NCI-H187 treated with DMSO at 0.1 percent for 48 hours (cell line): ENCODE measurements at regions not wholly inside any gene's neighbourhood (a gene's known extent, or its start where the extent isn't known, plus 50 kb on each side); places are given as distances from the start of the nearest gene placed in this dataset.

ENCODE experiments used
- DNase-seq: peaks from one replicate; lab custom pipeline; 2025; lab: John Stamatoyannopoulos, UW

DNA sequence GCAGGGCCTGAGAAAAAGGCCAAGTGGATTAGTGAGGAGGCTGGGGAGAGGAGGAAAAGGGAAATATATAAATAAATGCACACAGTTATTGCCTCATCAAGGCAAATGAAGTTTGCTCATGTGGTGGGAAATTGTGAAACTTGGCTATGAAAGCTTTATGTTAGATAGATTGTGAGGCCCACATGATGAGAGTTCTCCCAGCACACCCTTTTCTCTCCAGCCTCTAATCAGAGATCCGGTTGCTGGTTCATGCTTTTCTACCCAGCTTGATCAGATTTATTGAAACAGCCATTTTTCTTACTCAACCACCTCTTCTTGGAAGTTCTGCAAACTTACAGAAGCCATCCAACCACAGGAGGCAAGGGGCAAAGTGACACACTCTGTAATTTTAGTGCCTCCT is 125.8 kb upstream of the KLF4 start:
- DNase-seq = no peak

DNA sequence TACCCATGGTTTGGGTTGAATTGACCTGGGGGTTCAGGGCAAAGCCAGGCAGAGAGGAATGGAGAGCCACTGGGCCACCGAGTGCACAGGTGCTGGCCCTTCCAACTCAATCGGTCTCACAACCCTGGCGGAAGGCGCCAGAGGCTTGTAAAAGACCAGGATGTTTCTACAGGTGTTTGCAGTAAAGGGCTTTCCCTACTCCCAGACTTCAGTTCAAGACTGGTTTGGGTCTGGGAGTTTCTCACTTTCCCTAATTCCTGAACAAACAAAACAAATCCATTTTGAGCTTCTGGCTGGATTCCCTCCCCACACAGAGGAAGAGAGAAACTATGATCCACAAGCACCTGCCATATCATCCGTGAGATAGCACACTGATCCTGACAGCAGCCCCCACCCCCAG is 125.2 kb upstream of the KLF4 start:
- no peak for DNase-seq

DNA sequence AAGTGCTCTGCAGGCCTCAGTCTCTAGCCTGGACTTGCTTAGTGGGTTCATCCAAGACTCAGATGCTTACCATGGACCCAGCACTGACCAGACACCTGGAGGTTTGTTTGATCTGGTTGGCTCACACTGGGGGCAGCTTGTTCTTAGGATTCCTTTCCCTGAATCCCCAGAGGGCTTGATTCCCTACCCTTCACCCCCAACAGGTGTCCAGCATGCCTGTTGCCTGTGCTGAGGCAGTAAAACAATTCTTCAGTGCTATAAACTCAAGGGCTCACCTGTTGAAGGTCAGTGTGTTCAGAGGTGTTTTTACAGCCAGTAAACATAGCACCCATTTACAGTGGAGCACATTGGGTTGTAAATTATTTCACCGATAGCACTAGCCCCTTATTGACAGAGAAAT is 123.8 kb upstream of the KLF4 start:
- no peak for DNase-seq

DNA sequence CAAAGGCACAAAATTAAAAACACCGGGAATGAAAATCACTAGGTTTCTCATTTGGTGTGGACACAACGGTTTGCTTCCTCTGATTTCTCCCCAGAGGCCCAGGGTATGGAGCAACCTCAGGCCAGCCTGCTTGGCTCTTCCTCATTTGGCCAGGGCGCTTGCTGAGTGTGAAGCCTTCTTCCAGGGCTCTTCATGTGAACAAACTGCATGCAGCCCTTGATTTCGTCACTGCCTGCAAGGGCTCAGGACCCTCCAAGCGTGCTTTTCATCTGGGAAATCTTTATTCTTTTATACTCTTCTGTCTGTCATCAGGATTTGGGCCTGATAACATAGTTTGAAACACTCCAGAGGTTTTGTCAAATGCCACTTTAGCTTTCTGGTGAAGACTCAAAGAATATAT is 122.6 kb upstream of the KLF4 start:
- DNase-seq = no peak

DNA sequence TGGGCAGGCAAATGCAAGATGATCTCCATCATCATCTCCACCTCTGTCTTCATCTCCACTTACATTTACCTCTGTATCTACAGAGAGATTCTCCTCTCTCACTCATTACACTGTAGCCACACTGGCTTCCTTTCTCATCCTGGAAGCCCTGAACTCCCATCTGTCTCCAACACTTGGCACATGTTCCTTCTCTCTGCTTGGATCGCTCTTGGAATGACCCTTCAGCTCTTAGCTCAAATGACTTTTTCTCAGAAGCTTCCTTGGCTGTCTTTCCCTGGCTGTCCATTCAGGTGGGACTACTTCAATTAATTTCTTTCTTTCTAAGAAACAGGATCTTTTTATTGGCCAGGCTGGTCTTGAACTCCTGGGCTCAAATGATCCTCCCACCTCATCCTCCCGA is 120.0 kb upstream of the KLF4 start:
- DNase-seq = no peak

DNA sequence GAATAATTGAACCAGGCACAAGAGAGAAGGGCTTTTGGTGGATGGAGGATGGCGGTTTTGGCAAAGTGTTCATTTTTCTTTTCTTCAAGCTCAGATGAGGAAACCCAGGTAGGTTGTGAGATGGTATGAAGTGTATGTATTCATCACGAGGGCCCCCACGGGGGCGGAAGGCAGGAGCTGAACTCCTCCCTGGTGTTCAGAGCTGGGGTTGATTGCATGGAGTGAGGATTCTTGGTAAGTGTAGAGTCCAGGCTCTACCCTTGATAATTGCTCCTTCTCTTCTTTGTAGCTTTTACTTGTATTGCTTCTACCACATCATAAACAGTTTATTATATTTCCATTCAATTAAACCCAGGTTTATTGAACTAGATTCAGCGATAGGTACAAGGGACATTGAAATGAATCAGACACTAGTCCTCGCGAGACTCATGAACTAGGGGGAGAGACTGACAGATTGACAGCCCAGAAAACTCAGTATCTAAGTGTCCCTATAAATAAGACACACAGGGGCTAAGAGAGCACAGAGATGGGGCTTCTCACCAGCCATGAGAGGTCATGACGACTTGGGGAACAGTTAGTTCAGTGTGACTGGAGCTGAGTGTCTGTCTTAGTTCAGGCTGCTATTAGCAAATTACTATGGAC is 116.7 kb upstream of the KLF4 start:
- DNase-seq = no peak

DNA sequence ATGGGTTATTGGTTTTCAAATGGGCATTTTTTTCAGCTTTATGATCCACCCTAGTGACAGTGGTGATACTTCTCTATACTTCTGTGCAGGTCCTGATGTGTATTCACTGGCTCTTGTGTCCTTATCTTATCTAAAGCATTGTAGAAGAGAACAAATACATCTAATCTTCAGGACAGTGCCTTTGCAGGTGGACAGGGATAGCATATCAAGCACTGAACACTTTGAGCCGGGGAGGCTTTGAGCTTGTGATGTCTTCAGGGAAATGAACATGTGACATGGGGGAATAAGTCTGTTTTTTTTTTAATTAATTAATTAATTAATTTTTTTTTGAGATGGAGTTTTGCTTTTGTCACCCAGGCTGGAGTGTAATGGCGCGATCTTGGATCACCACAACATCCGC is 115.5 kb upstream of the KLF4 start:
- no peak for DNase-seq

DNA sequence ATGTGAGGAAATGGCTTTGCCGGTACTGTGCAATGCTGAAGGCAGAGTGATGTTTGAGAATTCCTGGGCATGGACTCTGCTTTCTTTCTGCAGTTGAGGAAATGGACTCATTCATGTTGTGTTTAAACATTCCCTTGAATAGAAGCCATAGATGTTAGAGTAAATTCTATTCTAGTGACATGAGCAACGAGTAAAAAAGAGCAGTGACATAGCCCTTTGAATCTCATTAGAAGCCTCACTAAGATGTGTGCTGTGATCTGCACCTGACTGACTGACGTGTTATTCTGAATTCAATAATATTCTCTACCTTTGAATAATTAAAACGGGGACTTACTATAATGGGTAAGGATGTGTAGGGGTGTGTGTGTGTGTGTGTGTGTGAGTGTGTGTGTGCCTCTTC is 113.7 kb upstream of the KLF4 start:
- no peak for DNase-seq

DNA sequence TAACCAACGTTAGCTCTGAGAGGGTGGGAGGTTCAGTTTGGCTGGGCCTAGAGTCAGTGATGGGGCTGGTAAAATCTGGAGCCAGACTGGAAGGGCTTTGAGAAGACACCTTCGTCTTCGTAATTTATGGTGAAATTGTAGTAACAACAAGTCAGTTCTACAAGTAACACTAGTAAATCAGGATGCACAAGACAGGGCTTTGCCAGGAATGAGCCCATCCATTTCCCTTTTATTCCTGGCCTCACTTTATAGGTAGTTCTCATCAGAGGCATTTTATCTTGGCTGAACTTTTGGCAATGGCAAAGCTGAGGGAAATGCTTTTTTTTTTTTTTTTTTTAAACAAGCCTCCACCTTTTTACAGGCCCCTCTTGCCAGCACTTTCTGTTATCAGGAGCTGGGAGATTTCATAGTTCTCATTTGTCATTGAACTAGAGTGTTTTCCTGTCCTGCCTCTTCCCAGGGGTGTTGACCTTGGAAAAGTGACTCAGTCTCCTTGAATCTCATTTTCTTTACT is 110.5 kb upstream of the KLF4 start:
- no peak for DNase-seq

DNA sequence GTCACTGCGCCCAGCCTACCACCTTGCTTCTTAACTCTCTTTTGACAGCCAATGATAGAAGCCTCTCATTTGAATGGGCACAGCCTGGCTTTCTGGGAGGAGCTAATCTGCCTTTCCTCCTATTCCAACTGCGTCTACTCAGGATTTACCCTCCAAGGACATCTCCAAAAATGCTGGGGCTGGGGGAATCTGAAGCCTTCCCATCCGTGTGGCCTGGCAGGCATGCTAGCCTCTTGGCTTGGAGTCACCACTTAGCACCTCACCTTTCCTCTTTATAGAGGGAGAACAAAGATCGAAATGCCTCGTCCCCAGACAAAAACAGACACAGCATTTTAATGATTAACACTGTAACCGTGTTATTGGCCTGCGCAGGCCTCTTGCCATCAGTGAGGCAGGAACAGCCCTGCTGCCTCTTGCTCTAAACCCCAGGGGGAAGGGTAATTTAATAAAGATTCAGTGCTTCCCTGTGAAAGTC is 108.2 kb upstream of the KLF4 start:
- no peak for DNase-seq

DNA sequence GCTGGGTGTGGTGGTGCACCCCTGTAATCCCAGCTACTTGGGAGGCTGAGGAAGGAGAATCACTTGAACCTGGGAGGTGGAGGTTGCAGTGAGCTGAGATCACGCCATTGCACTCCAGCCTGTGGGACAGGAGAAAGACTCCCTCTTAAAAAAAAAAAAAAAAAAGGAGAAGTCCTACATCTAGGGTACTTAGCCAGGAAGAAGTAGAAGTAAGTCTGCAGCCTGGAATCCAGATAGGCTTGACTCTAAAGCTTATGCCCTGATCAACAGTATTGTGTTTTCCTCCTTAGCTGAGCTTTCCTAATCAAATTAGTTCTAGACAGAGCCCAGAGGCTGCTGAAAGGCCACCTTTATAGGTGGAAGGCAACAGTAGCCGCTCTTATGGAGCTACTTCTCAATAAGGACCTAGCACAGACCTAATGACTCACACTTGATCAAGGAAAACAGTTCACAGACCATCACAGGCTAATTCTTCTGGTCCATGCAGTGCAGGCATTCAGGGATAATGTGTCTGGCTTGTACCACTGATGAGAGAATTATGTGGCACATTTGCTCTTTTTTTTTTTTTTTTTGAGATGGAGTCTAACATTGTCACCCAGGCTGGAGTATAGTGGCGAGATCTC is 105.5 kb upstream of the KLF4 start:
- no peak for DNase-seq

DNA sequence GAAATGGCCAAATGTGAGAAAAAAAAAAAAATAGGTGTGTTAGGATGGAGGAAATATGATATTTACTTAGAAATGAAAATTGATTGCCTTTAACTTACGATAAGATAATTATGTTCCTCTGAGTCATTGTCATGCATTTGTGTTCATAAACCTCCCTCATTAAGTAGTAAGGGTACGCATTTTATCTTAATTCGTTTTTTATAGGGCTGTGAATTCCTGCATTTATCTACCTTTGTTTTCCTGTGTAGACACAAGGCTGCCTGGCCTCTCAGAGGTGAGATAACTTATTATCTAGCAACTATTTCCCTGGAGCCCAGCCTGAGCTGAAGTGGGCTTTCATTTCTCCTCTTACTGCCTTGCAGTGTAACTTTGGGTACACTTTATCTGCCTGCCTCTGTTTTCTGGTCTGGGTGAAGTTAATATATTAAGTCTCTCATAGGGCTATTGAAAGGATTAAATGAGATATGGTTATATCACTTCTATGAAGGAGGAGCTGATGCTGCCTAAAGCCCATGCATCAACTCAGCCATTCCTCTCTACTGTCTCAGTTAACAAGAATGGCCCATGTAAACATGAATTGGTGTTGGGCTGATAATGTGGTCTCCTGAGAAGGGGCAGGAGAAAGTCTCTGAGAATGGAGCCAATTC is 103.8 kb upstream of the KLF4 start:
- no peak for DNase-seq

DNA sequence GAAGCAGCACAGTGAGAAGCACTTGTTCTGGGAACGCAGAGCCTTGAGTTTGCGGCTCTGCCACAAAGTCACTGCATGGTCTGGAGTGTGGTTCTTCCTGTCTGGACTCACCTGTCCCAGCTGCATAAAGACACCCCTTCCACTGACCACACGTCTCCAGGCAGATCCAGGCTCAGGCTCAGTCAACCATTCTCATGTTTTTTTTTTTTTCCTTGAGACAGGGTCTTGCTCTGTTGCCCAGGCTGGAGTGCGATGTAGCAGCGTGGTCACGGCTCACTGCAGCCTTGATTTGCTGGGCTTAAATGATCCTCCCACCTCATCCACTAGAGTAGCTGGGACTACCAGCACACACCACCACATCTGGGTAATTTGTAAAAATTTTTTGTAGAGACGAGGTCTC is 102.9 kb upstream of the KLF4 start:
- no peak for DNase-seq

DNA sequence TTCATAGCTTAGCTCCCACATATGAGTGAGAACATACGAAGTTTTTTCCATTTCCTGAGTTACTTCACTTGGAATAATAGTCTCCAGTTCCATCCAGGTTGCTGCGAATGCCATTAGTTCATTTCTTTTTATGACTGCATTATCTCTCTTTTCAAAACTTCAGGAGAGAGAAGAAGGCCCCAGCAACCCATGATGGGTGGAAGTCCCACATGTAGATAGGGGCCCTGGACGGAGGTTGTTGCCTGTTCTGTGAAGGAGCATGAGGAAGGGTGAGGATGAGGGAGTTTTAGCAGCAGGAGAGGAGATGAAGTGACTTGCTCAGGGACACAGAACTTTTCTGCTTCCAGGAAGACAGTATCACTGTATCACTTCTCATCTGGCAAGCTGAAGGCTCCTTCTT is 102.2 kb upstream of the KLF4 start:
- no peak for DNase-seq

DNA sequence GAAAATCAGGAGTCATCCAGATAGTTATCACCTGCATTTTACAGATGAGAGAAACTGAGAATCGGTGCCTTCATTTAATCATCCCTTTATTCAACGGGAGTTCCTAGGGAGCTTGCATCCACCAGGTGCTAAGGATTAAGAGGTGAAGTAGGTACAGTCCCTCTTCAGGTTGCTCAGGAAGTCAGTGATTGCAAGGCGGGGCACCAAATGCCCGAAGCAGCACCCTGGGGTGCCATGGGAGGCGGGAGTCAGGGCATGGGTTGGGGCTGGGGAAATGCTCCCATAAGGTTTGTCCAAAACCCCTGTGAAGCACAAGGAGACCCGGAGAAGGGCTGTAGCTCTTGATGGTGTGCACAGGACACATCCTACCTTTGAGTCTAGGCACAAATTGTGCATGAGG is 98.8 kb upstream of the KLF4 start:
- DNase-seq = no peak

DNA sequence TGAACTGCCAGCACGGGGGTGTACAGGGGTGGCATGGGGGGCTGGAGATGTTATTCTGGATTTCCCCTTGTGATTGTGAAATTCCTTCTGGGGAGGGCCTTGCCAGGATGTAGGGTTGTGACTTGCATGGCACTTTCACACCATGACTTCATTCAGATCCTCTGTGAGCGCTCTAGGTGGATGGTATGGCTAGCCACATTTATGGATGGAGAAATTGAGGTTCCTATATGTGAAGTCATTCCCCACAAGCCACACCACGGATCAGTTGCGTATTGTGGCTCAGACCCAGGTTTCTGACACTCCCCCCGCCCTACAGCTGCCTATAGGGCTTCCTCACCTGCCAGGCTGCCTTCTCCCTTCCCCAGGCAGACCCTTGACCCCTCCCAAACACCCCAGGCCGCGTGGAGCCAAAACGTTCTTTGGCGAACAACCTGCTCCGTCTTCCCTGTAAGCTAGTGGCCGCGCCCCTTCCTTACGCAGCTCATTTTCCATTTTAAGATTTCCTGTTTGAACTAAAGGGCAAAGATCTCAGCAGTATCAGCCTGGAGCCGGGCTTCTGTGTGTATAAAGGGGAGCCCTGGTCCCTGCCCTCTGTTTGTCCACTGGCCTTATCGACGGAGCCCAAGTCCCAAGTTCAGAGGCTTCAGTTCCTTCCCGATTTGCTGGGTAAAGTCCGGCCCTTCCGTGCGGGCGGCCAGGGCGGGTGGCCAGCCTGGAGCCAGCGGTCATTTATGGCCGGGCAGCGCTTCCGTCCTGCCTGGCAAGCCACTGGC is 97.8 kb upstream of the KLF4 start:
- no peak for DNase-seq

DNA sequence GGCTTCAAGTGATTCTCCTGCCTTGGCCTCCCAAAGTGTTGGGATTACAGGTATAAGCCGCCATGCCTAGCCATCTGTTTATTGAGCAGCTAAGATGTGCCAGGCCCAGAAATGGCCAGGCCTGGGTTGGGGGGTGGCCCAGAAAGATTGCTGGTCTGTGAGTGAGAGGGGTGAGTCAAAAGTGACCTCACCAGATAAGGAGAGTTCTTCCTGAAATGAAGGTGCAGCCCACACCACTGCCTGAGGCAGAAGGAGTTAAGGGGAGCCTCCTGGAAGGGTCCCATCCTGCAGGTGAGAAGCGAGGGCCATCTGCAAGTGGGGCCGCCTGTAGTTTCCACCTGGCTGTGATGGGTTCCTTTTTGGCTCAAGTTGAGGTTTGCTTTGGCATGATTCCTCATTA is 96.9 kb upstream of the KLF4 start:
- DNase-seq = no peak

DNA sequence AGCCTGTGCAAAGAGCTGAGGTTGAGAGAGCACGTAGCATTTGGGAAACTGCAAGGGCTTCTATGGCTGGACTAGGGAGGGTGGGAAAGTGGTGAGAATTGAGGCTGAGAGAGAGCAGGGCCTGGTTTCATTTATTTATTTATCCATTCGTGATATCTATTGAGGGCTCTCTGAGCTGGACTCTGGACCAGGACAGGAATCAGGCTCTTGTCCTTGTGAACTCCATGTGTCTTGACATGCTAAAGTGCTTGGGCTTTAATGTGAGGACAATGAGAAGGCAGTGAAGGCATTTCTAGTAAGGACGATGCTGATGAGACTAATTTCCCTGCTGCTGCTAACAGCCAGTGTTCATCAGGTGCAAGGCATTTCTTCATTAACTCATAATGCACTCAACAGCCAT is 95.9 kb upstream of the KLF4 start:
- no peak for DNase-seq

DNA sequence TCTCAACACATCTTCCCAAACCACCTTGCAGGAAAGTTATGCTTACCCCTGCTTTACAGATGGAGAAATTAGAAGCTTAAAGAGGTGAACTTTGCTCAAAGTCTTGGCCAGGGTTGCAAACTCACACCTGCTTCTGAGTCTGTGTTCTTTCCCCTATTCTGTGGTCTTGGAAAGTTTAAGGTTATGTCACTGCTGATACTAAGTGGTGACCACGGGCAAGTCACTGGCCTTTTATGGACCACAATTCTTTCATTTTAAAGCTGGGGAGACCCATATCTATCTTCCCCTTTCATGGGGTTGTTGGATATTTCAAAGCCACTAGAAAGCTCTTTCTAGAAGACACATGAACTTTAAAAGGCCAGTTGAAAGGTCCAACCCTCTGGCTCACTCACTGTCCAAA is 95.4 kb upstream of the KLF4 start:
- DNase-seq = no peak

DNA sequence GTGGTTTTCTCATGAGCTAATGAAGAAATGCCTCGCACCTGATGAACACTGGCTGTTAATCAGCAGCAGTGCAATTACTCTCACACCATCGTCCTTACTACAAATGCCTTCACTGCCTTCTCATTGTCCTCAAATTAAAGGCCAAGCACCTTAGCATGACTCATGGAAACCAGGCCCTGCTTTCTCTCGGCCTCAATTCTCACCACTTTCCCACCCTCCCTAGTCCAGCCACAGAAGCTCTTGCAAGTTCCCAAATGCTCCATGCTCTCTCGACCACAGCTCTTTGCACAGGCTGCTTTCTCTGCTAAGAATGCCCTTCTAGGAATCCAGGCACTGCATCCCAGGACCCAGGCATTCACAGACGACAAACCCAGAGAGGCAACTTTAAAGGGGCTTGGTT is 94.6 kb upstream of the KLF4 start:
- DNase-seq = no peak

DNA sequence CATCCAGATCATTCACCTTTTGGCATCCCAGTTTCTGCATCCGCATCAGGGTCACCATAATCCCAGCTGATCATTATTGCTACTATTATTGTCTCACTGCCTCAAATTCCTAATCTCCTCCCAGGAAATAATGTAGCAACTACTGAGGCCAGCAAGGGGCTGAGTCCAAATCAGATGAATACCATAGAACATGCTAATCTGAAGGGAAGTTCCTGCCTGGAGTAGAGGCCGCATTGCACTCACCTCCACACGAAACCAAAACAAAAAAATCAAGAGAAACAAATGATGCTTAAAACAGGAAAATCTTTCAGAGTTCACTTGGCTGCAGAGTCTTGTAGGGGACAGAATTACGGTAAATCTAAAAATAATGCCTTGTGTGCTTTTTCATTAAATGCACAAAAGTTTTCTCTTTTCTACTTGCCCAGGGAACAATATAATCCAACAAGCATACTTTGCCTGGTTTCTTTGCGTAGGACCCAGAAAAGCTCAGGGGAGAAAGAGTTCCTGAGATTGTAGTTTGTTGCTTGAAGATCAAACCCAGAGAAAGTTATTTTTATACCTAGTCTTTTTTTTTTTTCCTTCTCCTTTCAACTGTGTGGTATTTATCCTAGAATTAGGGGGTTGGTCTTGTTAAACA is 87.7 kb upstream of the KLF4 start:
- no peak for DNase-seq

DNA sequence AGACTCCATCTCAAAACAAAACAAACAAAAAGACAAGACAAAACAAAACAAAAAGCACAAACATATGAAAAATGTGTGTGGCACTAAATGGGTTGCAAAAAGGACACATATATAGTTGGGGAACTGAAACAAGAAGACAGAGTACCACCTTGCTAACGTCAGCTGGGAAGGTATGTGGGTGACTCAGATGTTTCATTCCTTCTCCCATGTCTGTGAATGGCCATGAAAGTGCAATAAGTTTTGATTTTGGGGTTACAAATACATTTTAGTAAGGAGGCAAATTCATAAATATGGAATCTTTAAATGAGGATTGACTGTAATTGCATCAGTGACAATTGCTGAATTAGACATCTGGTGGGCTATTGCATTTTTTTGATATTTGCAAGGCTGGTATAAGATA is 81.6 kb upstream of the KLF4 start:
- no peak for DNase-seq
